ENCODE measurements at regions not wholly inside any gene's neighbourhood (a gene's known extent, or its start where the extent isn't known, plus 50 kb on each side); places are given as distances from the start of the nearest gene placed in this dataset.

- no peak for DNase-seq (ENCODE audit: extremely low read depth in 1 of 2, low read depth in 1 of 2)
Observed at GRCh38 chr2:16129716-16130540, 189.6 kb downstream of the MYCN start.

- DNase-seq (ENCODE audit: extremely low read depth in 1 of 2, low read depth in 1 of 2), result no peak
Observed at GRCh38 chr2:16128746-16129610, 188.6 kb downstream of the MYCN start.

GRCh38 chr2:16127958-16128357, 187.6 kb downstream of the MYCN start:
- no peak for DNase-seq (ENCODE audit: extremely low read depth in 1 of 2, low read depth in 1 of 2)

GRCh38 chr2:16127276-16127940, 187.1 kb downstream of the MYCN start:
- no peak for DNase-seq (ENCODE audit: extremely low read depth in 1 of 2, low read depth in 1 of 2)

GRCh38 chr2:16126517-16127275, 186.3 kb downstream of the MYCN start:
- DNase-seq (ENCODE audit: extremely low read depth in 1 of 2, low read depth in 1 of 2), result no peak

- no peak for DNase-seq (ENCODE audit: extremely low read depth in 1 of 2, low read depth in 1 of 2)
Observed at GRCh38 chr2:16125614-16126516, 185.5 kb downstream of the MYCN start.

GRCh38 chr2:16124881-16125613, 184.7 kb downstream of the MYCN start:
- no peak for DNase-seq (ENCODE audit: extremely low read depth in 1 of 2, low read depth in 1 of 2)

- no peak for DNase-seq (ENCODE audit: extremely low read depth in 1 of 2, low read depth in 1 of 2)
Observed at GRCh38 chr2:16123856-16124780, 183.8 kb downstream of the MYCN start.

- no peak for DNase-seq (ENCODE audit: extremely low read depth in 1 of 2, low read depth in 1 of 2)
Observed at GRCh38 chr2:16123421-16123820, 183.1 kb downstream of the MYCN start.

- no peak for DNase-seq (ENCODE audit: extremely low read depth in 1 of 2, low read depth in 1 of 2)
Observed at GRCh38 chr2:16122556-16122955, 182.2 kb downstream of the MYCN start.

GRCh38 chr2:16121986-16122390, 181.6 kb downstream of the MYCN start:
- DNase-seq (ENCODE audit: extremely low read depth in 1 of 2, low read depth in 1 of 2), result no peak

- no peak for DNase-seq (ENCODE audit: extremely low read depth in 1 of 2, low read depth in 1 of 2)
Observed at GRCh38 chr2:16121231-16121985, 181.1 kb downstream of the MYCN start.

- DNase-seq (ENCODE audit: extremely low read depth in 1 of 2, low read depth in 1 of 2), result no peak
Observed at GRCh38 chr2:16120591-16121180, 180.3 kb downstream of the MYCN start.

- DNase-seq (ENCODE audit: extremely low read depth in 1 of 2, low read depth in 1 of 2), result no peak
Observed at GRCh38 chr2:16119741-16120140, 179.4 kb downstream of the MYCN start.

- DNase-seq (ENCODE audit: extremely low read depth in 1 of 2, low read depth in 1 of 2), result no peak
Observed at GRCh38 chr2:16118611-16119590, 178.6 kb downstream of the MYCN start.
